Type B pancreatic cell (in vitro differentiated cells): ENCODE measurements at regions not wholly inside any gene's neighbourhood (a gene's known extent, or its start where the extent isn't known, plus 50 kb on each side); places are given as distances from the start of the nearest gene placed in this dataset.

Experiments
- DNase-seq: peaks from one replicate; pipeline ENCODE4 v3.0.0; 2021; ENCODE audit warnings: mixed read lengths; ENCODE audit not compliant: unreplicated experiment; ENCODE audit errors: extremely low spot score
- H3K27ac Mint-ChIP-seq: 2 replicates; pipeline ENCODE4 v1.8.0; 2021; ENCODE audit warnings: mild to moderate bottlenecking, mixed read lengths
- H3K27me3 Mint-ChIP-seq: 2 replicates; pipeline ENCODE4 v1.8.0; 2021; ENCODE audit warnings: mixed read lengths
- H3K36me3 Mint-ChIP-seq: 2 replicates; pipeline ENCODE4 v1.8.0; 2021; ENCODE audit warnings: mixed read lengths
- H3K4me1 Mint-ChIP-seq: one replicate; pipeline ENCODE4 v1.8.0; 2021; ENCODE audit warnings: mixed read lengths; ENCODE audit not compliant: unreplicated experiment
- H3K4me3 Mint-ChIP-seq: 2 replicates; pipeline ENCODE4 v1.8.0; 2021; ENCODE audit warnings: mild to moderate bottlenecking, mixed read lengths
- H3K9me3 Mint-ChIP-seq: 2 replicates; pipeline ENCODE4 v1.8.0; 2021; ENCODE audit warnings: mixed read lengths
- CTCF ChIP-seq: fragments of 200-600 bp; sonication (generic); conservative IDR thresholded peaks from 2 replicates; pipeline ENCODE4 v1.5.0; 2021; ENCODE audit warnings: antibody characterized with exemption, mild to moderate bottlenecking

DNA sequence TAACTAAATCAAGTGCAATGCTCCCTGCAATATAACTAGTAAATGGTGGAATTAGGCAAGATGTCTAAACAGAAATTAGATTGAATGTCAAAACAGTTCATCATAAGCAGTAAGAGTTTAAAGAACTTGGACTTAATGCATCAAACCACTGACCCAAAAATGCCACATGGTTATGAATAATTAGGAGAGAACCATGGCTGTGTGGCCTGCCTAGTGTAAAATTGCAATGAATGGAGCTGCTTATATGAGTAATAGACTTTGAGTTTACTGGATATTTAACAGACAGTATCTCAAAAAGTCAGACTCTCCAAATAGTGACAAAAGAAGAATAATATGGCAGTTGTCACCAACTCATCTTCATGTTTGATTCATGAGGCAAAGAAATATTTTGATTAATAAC, 101.6 kb upstream of the COL5A2 start:
- H3K4me1 Mint-ChIP-seq: peaks cover 2% of the 10 kb centered on the region
- DNase-seq: no peak
- no peaks in the 10 kb centered on the region for H3K27me3 Mint-ChIP-seq
- no peak overlapping the region for H3K4me3 Mint-ChIP-seq
- no peak overlapping the region for H3K27ac Mint-ChIP-seq
- no peaks in the 10 kb centered on the region for H3K36me3 Mint-ChIP-seq
- no peak for TF ChIP-seq CTCF
- H3K9me3 Mint-ChIP-seq: no peaks in the 10 kb centered on the region

DNA sequence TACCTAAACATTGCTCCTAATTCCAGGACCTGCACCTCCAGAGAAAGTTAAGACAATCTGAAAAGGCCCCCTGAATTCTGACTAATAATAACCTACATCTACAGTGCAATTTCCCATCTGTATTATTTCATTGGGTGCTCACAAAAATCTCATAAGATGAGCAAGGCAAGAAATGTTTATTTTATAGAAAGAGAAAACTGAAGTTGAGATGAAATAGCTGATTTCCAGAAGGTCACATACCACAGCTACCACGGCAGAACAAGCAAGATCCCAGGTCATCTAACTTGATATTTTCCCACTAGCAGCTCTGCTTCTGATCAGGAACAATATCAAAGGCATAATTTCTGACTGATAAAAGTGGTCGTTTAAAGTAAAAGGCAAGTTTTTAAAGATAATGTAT, 105.8 kb upstream of the COL5A2 start:
- peaks cover 16% of the 10 kb centered on the region for H3K4me1 Mint-ChIP-seq
- H3K4me3 Mint-ChIP-seq: no peak overlapping the region
- no peak for TF ChIP-seq CTCF
- H3K9me3 Mint-ChIP-seq: no peaks in the 10 kb centered on the region
- no peak for DNase-seq
- H3K27ac Mint-ChIP-seq: no peak overlapping the region
- H3K36me3 Mint-ChIP-seq: no peaks in the 10 kb centered on the region
- no peaks in the 10 kb centered on the region for H3K27me3 Mint-ChIP-seq

DNA sequence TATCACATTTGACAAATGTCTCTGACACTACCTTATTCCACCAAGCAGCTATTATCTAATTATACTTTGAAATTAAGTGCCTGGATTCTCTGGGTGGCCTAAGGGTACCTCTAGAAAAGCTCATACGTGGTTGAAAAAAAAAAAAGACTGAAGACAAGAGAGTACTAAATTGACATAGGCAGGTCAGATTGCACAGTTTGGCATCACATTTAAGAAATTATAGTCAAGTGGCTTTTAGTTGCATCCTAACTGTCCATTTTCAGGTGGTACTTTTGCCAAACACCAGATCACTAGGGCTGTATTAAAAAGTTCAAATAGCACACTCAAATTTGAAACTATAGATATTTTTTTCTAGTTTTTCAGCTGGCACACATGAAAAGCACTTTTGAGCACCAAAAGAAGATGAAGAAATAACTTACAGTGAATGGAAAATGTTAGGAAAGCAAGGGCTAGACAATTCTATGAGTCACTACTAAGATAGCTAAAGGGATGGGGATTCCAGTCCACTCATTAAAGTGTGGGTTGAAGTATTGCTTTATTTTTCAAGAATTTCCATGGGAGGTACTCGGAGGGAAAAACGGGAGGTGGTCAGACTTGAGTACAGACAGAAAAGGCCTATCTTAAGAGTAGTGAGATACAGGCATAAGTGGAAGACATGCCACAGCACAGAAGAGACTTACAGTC, 106.5 kb upstream of the COL5A2 start:
- Mint-ChIP-seq H3K36me3 (no peaks in the 10 kb centered on the region), H3K27ac (peak overlapping the region; percentile 11), H3K27me3 (no peaks in the 10 kb centered on the region), H3K4me3 (no peak overlapping the region), H3K9me3 (no peaks in the 10 kb centered on the region), H3K4me1 (peaks cover 16% of the 10 kb centered on the region)
- DNase-seq: no peak
- TF ChIP-seq CTCF: no peak

- no peak overlapping the region for H3K4me3 Mint-ChIP-seq
- H3K4me1 Mint-ChIP-seq: peaks cover 16% of the 10 kb centered on the region
- no peak overlapping the region for H3K27ac Mint-ChIP-seq
- H3K9me3 Mint-ChIP-seq: peaks cover 3% of the 10 kb centered on the region
- H3K36me3 Mint-ChIP-seq: no peaks in the 10 kb centered on the region
- DNase-seq: no peak
- no peaks in the 10 kb centered on the region for H3K27me3 Mint-ChIP-seq
- TF ChIP-seq CTCF: no peak
Observed at GRCh38 chr2:189287363-189287762, 107.8 kb upstream of the COL5A2 start.

GRCh38 chr2:189287982-189288521, 108.5 kb upstream of the COL5A2 start:
- Mint-ChIP-seq H3K27ac (no peak overlapping the region), H3K36me3 (no peaks in the 10 kb centered on the region), H3K4me3 (no peak overlapping the region), H3K9me3 (peaks cover 3% of the 10 kb centered on the region), H3K4me1 (peaks cover 16% of the 10 kb centered on the region), H3K27me3 (no peaks in the 10 kb centered on the region)
- no peak for DNase-seq
- peak; percentile 72 for TF ChIP-seq CTCF

DNA sequence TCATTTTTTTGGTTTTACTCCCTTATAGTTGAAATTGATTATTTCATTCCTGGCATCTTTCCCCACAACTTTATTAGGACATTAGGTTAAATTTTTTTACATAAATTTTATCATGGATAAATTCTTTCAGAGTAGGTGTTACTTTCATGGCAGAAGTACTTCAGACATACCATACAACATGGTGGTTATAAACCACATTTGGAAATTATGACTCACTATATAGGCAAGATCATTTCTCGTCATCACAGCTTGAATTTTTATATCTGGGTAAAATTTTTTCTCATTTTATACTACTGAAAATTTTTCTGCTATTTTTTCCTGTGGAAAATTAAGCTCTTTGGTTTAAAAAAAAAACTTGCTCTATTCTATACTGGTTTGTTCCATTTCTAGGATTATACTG, 111.9 kb upstream of the COL5A2 start:
- no peak overlapping the region for H3K4me3 Mint-ChIP-seq
- TF ChIP-seq CTCF: no peak
- DNase-seq: no peak
- no peaks in the 10 kb centered on the region for H3K27me3 Mint-ChIP-seq
- no peaks in the 10 kb centered on the region for H3K36me3 Mint-ChIP-seq
- H3K9me3 Mint-ChIP-seq: peaks cover 3% of the 10 kb centered on the region
- peaks cover 12% of the 10 kb centered on the region for H3K4me1 Mint-ChIP-seq
- H3K27ac Mint-ChIP-seq: no peak overlapping the region
